Activated CD4-positive, alpha-beta T cell treated with anti-CD3 and anti-CD28 coated beads, Interleukin-2, Interleukin-4, amounts not matched to agents 100 ng/mL and 50 ng/mL, durations not matched to agents 16 hours and 8 hours (primary cell): ENCODE measurements at regions not wholly inside any gene's neighbourhood (a gene's known extent, or its start where the extent isn't known, plus 50 kb on each side); places are given as distances from the start of the nearest gene placed in this dataset.
"Not testable (repeated sequence)": the region's sequence is repeated elsewhere in the genome, so short reads cannot be mapped to it uniquely, and the experiment has no call there.

Experiments
- DNase-seq: peaks from one replicate; pipeline ENCODE4 v3.0.0-alpha.2; 2020; ENCODE audit warnings: low spot score

GRCh38 chr4:85106166-85106565, 139.7 kb upstream of the WDFY3 start:
- no peak for DNase-seq

GRCh38 chr4:85106805-85107336, 140.4 kb upstream of the WDFY3 start:
- DNase-seq, result no peak

- no peak for DNase-seq
Measured at GRCh38 chr4:85107553-85107952, 141.1 kb upstream of the WDFY3 start.

GRCh38 chr4:85113706-85114105, 147.2 kb upstream of the WDFY3 start:
- DNase-seq, result no peak

GRCh38 chr4:85114526-85114925, 148.0 kb upstream of the WDFY3 start:
- no peak for DNase-seq

GRCh38 chr4:85116008-85116407, 149.5 kb upstream of the WDFY3 start:
- no peak for DNase-seq

GRCh38 chr4:85125688-85126087, 159.2 kb upstream of the WDFY3 start:
- no peak for DNase-seq

- no peak for DNase-seq
Measured at GRCh38 chr4:85126991-85127591, 160.6 kb upstream of the WDFY3 start.

GRCh38 chr4:85127653-85128052, 161.2 kb upstream of the WDFY3 start:
- no peak for DNase-seq

GRCh38 chr4:85128246-85129204, 162.0 kb upstream of the WDFY3 start:
- no peak for DNase-seq

- DNase-seq, result not testable (repeated sequence)
Measured at GRCh38 chr4:85129354-85130125, 163.1 kb upstream of the WDFY3 start.

GRCh38 chr4:85132117-85132516, 165.6 kb upstream of the WDFY3 start:
- DNase-seq, result no peak

GRCh38 chr4:85132570-85132969, 166.1 kb upstream of the WDFY3 start:
- no peak for DNase-seq

- DNase-seq, result not testable (repeated sequence)
Measured at GRCh38 chr4:85139749-85140148, 173.3 kb upstream of the WDFY3 start.

- DNase-seq, result no peak
Measured at GRCh38 chr4:85142451-85142850, 176.0 kb upstream of the WDFY3 start.

GRCh38 chr4:85147481-85148076, 181.1 kb upstream of the WDFY3 start:
- peak; percentile 49 for DNase-seq

- no peak for DNase-seq
Measured at GRCh38 chr4:85149676-85150075, 183.2 kb upstream of the WDFY3 start.

- DNase-seq, result no peak
Measured at GRCh38 chr4:85151371-85151770, 184.9 kb upstream of the WDFY3 start.

GRCh38 chr4:85151786-85152185, 185.3 kb upstream of the WDFY3 start:
- DNase-seq, result no peak

- no peak for DNase-seq
Measured at GRCh38 chr4:85152480-85152879, 186.0 kb upstream of the WDFY3 start.

- DNase-seq, result no peak
Measured at GRCh38 chr4:85153221-85153620, 186.7 kb upstream of the WDFY3 start.

GRCh38 chr4:85154591-85154990, 188.1 kb upstream of the WDFY3 start:
- no peak for DNase-seq
